Dermis microvascular lymphatic vessel endothelial cell (primary cell): ENCODE measurements at regions not wholly inside any gene's neighbourhood (a gene's known extent, or its start where the extent isn't known, plus 50 kb on each side); places are given as distances from the start of the nearest gene placed in this dataset.
"Not testable (repeated sequence)": the region's sequence is repeated elsewhere in the genome, so short reads cannot be mapped to it uniquely, and the experiment has no call there.

Source experiments
- DNase-seq, 2 donors: peaks; one replicate each; pipeline versions ENCODE4 v3.0.0 to v3.0.0-alpha.2; 2010; ENCODE audit warnings: low read depth in 2 of 2

DNA sequence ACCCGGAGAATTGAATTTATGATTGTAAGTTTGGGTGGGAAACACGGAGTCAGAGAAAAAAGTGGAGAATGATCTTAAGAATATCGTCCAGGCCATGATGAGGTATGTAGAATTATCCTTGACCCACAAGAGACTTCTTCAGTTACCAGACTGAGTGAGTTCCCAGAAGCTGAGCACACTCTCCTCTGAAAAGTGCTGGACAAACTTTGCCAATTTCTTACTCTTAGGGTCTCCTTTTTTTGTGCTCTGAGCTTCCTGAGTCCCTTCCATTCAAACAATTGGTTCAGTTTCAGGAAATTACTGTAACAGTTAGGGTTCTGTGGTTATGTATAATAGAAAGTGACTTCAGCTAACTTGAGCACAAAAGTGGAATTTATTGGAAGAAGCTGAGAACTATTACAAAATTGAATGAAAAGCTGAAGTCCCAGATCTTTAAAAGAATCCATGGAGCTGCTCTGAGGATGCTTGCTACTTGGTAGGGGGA, 50.6 kb upstream of the EHBP1 start:
- no peak for DNase-seq

DNA sequence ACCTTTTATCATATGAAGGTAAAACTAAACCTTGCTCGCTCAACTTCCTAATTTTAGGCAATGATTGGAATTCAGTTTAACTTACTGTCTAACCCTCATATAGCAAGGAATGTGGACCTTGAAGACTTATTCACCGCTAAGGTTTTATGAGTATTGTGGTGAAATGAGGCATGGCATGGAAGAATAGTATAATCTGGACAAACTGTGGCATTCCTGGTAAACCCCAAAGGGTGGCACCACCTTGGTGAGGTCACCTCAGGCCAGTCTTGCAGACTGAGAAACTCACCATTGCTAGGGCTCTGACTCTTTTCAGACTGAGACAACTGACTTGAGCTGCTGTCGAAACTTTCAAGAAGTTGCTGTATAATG, 51.1 kb upstream of the EHBP1 start:
- no peak for DNase-seq

DNA sequence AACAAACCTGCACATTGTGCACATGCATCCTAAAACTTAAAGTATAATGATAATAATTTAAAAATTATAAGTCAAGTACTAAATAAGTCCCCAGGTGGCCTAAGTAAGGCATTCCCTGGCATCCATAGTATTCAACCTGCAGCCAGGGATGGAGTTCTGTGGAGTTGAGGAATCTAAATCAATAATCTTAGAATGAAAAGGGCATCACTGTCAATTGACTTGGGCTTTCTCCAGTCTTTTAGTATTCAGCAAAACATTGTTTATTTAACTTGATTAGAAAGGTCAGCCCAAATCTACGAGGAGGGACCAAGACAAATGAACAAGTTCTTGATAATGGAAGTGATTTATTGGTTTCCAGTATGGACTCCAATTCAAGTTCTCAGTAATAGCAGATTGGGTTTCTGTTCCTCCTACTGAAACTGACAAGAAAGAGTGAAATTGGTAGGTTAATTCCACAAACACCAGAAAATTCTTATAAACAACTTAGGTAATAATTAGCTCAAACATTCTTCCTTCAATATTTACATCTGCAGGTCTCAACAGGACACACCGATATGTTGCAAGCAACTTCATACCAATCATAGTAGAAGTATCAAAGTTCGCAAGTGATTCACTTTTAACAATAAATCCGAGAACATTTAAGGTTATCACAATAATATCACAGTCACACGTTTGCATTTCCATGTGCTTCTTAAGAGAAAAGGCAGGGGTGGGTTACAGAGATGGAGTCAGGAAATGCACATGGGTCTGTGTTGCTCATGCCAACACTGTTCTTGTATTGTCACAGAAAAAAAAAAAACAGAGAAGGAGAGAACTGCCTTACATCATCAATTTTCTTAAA, 51.7 kb upstream of the EHBP1 start:
- no peak for DNase-seq

DNA sequence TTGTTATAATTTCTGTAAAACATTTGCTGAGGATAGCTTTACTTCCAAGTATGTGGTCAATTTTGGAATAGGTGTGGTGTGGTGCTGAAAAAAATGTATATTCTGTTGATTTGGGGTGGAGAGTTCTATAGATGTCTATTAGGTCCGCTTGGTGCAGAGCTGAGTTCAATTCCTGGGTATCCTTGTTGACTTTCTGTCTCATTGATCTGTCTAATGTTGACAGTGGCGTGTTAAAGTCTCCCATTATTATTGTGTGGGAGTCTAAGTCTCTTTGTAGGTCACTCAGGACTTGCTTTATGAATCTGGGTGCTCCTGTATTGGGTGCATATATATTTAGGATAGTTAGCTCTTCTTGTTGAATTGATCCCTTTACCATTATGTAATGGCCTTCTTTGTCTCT, 56.4 kb upstream of the EHBP1 start:
- DNase-seq, result not testable (repeated sequence)

DNA sequence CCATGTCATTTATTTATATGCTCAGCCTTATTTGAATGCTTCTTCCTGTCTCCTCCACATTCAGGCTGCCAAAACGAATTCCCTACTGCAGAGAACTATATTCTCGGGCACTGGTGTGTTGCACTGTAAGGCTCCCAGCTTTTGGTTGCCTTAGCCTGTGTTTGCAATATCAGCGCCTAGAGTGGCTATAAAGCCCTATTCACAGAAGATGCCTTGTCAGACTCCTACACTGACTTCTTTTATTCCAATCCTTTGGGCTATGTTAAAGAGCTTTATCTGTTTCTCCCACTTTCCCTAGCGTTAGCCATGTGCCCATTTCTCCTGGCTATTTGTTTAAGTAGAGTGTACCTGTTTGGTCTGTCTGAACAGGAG, 62.4 kb upstream of the EHBP1 start:
- DNase-seq, result no peak

DNA sequence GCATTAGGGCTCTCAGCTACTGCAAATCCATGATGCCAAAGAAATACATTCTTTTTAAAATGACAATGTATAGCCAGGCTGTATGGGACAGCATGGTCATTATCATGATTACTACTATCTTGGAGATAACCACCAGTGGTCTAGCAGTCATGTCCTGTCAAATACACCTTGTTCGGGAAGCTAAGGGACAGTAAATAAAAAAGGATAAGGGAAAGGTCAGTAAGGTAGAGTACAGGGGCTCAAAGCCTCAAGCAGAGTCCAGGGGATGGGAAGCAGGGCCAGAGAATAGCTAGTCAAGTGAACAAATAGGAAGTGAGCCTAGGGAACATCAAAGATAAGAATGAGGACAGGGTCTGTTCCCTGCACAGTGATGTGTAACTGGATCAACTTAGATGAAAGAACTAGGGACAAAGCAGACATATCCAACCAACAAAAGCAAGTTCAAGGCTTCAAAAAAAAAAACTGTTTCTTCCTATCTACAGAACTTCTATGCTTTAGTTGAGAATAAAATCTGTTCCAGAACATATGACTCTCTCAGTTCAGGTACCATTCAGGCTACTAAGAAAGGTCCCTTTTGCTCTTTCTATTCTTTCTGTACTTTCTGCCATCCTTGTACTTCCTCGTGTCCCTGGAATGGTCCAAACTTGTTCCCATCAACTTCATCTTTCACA, 62.9 kb upstream of the EHBP1 start:
- DNase-seq, result no peak

DNA sequence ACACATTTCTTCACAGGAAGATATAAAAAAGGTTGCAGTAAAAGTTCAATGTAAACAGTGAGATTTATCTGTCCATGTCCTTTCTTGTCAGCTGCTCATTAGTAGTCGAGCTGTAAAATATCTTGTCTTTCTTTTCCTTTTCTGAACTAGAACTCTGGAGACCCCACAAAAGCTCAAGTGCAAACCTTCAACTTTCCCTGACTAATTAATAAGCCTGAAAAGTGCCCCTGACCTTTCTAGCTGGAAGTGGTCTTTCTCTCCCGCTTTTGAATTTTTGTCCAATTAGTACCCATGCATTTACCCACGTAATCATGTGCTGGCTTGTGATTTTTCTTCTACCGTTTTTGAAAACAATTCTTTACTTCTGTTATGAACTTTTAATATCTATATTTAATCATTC, 63.6 kb upstream of the EHBP1 start:
- no peak for DNase-seq

DNA sequence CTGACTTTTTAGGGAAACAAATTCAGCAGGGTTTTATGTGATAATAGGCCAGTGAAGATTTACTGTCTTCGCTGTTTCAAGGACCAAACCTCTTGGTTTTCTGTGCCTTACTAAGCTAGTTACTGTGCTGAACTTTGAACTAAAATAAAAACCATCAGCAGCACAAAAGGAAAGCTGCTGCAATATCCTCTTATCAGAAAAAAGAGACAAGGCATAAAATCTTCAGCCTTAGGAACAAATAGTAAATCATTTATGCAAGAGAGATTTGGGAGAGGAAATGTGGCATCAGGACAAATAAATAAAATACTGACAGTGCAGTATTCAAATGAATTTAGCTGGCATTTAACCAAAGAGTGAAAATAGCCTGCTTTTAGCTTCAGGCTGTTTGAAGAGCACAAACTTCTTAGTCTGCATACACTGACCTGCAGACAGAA, 64.1 kb upstream of the EHBP1 start:
- DNase-seq, result no peak

DNA sequence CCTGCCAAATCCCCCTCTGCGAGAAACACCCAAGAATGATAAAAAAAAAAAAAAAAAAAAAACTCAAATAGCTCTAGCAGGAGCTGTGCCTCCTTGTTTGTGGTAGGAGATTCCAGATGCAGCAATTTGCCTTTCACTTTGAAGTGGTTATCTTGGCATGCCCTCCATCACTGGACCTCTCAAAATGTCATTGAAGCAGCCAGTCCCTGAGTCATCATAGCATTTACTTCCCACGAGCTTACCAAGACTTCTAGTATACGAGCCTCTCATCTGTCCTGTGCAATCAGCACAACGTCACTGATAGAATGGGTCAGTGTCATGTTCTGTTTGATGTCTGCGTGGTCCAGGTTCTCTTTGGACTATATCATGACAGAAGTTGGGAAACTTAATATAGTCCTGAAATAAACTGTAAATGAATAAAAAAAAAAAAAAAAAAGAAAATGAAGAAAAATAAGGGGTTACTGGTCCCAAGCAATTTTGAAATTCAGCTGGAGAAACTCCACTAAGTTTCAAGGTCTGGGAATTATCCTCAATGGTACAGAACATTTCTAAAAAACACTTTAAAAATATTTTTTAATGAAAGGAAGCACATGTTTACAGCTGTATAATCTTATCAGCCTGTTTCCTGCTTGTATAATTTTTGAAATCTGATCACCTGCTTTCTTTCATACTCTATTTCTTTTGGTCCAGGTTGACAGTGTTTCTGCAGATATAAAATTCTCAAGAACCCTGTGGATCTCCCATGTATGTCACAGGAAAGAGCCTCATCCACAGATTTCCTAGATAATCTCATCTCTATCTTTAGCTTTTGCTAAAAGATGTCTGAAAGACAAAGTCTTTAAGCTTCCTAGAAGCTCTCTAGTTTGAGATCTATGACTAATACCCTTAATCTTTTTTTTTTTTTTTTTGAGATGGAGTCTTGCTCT, 74.1 kb upstream of the EHBP1 start:
- no peak for DNase-seq

DNA sequence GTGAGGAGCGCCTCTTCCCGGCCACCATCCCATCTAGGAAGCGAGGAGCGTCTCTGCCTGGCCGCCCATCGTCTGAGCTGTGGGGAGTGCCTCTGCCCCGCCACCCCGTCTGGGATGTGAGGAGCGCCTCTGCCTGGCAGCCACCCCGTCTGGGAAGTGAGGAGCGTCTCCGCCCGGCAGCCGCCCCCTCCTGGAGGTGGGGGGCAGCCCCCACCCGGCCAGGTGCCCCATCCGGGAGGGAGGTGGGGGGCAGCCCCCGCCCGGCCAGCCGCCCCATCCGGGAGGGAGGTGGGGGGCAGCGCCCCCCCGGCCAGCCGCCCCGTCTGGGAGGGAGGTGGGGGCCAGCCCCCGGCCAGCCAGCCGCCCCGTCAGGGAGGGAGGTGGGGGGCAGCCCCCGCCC, 75.3 kb upstream of the EHBP1 start:
- DNase-seq, result not testable (repeated sequence)

DNA sequence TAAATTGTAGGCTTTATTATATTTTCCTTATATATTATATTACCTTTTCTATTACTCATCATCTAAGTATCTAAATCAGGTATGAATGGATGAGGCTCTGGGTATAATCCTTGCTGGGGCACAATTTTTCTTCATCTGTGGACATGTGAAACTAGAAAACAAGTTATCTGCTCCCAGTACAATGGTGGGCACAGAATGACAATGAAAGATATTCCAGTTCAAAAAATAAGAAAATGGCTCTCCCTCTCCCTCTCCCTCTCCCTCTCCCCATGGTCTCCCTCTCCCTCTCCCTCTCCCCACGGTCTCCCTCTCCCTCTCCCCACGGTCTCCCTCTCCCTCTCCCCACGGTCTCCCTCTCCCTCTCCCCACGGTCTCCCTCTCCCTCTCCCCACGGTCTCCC, 76.2 kb upstream of the EHBP1 start:
- not testable (repeated sequence) for DNase-seq

DNA sequence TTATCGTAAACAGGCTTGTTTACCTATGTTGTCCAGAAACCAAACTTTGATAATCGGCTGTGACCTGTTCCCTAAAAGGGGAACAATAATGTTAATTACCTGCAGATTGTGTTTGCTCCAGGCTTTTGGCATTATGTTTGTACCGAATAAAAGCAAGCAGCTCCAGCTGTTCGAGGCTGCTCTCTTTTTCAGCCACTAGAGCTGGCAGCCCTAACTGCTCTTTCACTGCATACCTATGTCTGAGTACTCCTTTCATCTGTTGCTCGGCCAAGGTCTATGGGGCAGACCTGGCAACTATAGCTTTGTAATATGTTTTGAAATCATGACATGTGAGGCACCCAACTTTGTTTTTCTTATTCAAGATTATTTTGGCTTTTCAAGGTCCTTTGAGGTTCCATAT, 77.8 kb upstream of the EHBP1 start:
- no peak for DNase-seq

DNA sequence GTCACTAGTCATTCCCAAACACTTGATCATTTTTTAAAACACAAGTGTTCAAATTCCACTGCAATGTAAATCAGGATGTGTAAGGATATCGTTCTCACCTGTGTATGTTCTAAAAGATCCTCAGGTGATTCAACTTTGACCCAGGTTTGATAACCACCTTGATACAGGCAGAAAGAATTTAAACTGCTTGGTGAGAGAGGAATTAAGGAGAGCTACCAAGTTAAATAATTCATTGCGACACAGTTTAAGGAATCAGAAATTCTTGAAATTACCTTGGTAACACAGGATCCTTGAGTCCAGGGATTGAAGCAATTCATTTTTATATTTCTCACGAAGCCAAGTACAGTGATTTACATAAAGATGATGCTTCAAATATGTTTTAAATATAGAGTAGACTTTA, 80.7 kb upstream of the EHBP1 start:
- DNase-seq, result no peak

DNA sequence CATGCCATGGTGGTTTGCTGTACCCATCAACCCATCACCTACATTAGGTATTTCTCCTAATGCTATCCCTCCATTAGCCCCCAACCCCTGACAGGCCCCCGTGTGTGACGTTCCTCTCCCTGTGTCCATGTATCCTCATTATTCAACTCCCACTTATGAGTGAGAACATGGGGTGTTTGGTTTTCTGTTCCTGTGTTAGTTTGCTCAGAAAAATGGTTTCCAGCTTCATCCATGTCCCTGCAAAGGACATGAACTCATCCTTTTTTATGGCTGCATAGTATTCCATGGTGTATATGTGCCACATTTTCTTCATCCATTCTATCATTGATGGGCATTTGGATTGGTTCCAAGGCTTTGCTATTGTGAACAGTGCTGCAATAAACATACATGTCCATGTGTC, 89.0 kb upstream of the EHBP1 start:
- DNase-seq, result not testable (repeated sequence)

DNA sequence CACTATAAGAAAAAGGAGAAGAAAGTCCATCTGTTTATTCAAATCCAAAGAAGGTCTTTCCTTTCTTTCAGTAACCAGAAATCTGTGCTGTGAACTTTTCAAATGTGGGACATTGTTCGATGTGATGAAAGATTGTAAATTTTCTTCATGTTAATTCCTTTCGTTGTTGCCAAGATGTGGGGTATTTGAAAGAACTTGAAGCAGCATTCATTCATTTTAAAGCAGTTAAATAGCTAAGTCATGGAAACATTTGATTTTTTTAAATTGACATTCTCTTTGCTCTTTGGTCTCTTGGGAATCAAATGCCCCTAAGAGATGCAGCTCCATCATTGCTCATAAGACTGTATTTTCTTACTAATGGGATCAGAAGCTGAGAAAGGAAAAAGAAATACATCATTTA, 93.7 kb upstream of the EHBP1 start:
- no peak for DNase-seq

DNA sequence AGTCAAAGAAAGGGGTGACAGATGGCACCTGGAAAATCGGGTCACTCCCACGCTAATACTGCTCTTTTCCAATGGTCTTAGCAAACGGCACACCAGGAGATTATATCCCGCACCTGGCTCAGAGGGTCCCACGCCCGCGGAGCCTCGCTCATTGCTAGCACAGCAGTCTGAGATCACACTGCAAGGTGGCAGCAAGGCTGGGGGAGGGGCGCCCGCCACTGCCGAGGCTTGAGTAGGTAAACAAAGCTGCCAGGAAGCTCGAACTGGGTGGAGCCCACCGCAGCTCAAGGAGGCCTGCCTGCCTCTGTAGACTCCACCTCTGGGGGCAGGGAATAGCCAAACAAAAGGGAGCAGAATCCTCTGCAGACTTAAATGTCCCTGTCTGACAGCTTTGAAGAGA, 99.5 kb upstream of the TMEM17 start:
- not testable (repeated sequence) for DNase-seq

DNA sequence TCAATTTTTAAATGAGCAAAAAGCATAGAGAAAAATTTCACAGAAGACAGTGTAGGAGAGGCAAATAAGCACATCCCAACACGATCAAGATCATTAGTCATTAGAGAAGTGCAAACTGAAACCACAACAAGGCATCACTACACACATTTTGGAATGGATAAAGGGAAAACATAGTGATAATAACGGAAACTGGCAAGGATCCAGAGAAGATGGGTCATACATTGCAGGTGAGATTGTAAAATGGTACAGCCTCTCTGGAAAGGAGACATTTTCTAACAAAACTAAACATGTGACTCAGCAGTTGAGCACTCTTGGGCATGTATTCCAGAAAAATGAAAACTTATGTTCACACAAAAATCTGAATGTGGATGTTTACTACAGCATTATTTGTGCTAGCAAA, 98.3 kb upstream of the TMEM17 start:
- DNase-seq, result no peak

DNA sequence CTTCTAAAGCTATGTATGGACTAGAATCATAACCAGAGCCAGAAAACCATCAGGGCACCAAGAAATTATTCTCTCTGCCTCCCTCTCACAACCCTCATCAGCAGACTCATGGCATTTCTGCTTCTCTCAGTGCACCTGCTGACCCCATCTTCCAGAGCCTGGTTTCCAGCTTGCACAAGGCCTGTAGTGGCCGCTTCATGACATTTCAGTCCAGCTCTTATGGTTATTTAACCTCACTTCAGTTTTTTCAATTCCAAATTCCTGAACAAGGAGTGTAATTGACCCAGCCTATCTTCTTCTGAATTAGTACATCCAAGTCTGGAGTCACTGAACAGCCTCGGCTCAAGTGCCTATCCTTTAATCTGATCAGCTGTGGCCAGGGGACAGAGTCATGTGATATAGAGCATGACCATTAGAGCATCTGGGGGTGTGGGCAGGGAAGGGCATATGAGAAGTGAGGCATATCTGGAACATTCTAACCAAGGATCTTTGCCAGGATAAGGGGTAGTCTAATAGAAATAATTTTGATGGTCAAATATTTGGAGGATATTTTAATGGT, 97.2 kb upstream of the TMEM17 start:
- DNase-seq, result no peak

DNA sequence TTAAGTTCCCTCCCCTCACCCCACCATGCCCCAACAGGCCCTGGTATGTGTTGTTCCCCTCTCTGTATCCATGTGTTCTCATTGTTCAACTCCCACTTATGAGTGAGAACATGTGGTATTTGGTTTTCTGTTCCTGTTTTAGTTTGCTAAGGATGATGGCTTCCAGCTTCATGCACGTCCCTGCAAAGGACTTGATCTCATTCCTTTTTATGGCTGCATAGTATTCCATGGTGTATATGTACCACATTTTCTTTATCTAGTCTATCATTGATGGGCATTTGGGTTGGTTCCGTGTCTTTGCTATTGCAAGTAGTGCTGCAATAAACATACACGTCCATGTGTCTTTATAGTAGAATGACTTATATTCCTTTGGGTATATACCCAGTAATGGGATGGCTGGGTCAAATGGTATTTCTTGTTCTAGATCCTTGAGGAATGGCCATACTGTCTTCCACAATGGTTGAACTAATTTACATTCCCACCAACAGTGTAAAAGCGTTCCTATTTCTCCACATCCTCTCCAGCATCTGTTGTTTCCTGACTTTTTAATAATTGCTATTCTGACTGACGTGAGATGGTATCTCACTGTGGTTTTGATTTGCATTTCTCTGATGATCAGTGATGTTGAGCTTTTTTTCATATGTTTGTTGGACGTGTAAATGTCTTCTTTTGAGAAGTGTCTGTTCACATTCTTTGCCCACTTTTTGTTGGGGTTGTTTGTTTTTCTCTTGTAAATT, 93.8 kb upstream of the TMEM17 start:
- DNase-seq, result not testable (repeated sequence)

DNA sequence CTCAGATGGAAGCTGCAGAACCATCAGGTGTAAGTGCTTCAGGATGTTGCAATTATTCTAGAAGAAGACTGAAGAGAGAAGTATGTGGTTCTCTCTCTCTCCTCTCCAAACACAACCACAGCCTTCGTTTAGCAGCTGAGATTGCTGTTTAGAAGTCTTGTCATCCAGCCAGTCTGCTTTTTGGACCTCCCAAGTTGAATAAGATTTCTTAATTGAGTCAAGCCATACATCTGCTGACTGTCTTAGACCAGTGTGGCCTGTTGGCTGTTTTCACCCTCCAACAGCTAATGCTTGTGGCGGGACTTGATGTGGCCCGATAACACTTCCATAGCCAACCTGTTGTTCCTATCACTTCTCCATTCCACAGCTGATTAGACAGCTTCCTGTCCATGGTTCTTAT, 91.3 kb upstream of the TMEM17 start:
- no peak for DNase-seq
